ENCODE measurements at regions not wholly inside any gene's neighbourhood (a gene's known extent, or its start where the extent isn't known, plus 50 kb on each side); places are given as distances from the start of the nearest gene placed in this dataset.

GRCh38 chr5:17080361-17080760 is 137.1 kb upstream of the BASP1 start:
- no peak for TF ChIP-seq MAX (IDR thresholded peaks at IDR 0.05)
- TF ChIP-seq CREB1 (IDR thresholded peaks at IDR 0.05; ENCODE audit: low read depth) = no peak
- no peak for TF ChIP-seq CEBPB (IDR thresholded peaks at IDR 0.05)

Data from Ishikawa (cell line).